H1 (cell line): ENCODE measurements at regions not wholly inside any gene's neighbourhood (a gene's known extent, or its start where the extent isn't known, plus 50 kb on each side); places are given as distances from the start of the nearest gene placed in this dataset.

Source experiments
- CTCF ChIA-PET: fragments of 300-600 bp; sonication (Branson Sonifier 250); formaldehyde crosslinking; loops from one replicate; lab custom pipeline; 2021; ENCODE audit not compliant: partially characterized antibody; lab: Charles Lee
- POLR2A ChIA-PET: fragments of 300-600 bp; sonication (Branson Sonifier 250); formaldehyde crosslinking; loops from one replicate; lab custom pipeline; 2021; ENCODE audit warnings: inconsistent platforms; ENCODE audit not compliant: partially characterized antibody; lab: Charles Lee
- DNase-seq, 2 experiments: peaks; one replicate each; pipeline versions ENCODE4 v3.0.0 to v3.0.0-alpha.2; 2010 to 2022; ENCODE audit warnings: low spot score in 2 of 2, low read depth in 1 of 2, mixed read lengths in 1 of 2
- FAIRE-seq: peaks from 2 replicates; lab custom pipeline; 2011; peaks lifted over from hg19 to GRCh38; lab: Jason Lieb, UNC
- H2AFZ ChIP-seq: 2 replicates; pipeline ENCODE4 v1.8.1; 2012; ENCODE audit warnings: low read length, inconsistent platforms
- H2AK5ac ChIP-seq: 2 replicates; pipeline ENCODE4 v1.6.1; 2013; ENCODE audit warnings: low read depth, low read length
- H2BK120ac ChIP-seq: replicated peaks from 2 replicates; pipeline ENCODE3; 2013; ENCODE audit warnings: low read depth, low read length, inconsistent platforms
- H2BK12ac ChIP-seq: 2 replicates; pipeline ENCODE4 v1.6.1; 2013; ENCODE audit warnings: low read depth, low read length
- H2BK15ac ChIP-seq: 2 replicates; pipeline ENCODE4 v1.6.1; 2013; ENCODE audit warnings: low read length
- H2BK20ac ChIP-seq: 2 replicates; pipeline ENCODE4 v1.6.1; 2013; ENCODE audit warnings: low read length
- H2BK5ac ChIP-seq: 2 replicates; pipeline ENCODE4 v1.6.1; 2013; ENCODE audit warnings: low read depth, low read length
- H3K14ac ChIP-seq: 2 replicates; pipeline ENCODE4 v1.6.1; 2013; ENCODE audit warnings: inconsistent platforms; ENCODE audit not compliant: insufficient read length
- H3K18ac ChIP-seq: 2 replicates; pipeline ENCODE4 v1.6.1; 2013; ENCODE audit warnings: low read length; ENCODE audit errors: extremely low read depth
- H3K23ac ChIP-seq: 2 replicates; pipeline ENCODE4 v1.6.1; 2013; ENCODE audit warnings: inconsistent platforms; ENCODE audit not compliant: insufficient read length
- H3K23me2 ChIP-seq: 2 replicates; pipeline ENCODE4 v1.6.1; 2013; ENCODE audit warnings: low read depth, low read length
- H3K27ac ChIP-seq: 2 replicates; pipeline ENCODE4 v1.6.1; 2011; ENCODE audit warnings: low read depth, low read length, inconsistent platforms
- H3K27me3 ChIP-seq, 4 experiments: replicated peaks in 1 of 4; 1 replicate in 1 of 4; 2 replicates in 3 of 4; pipeline versions ENCODE4 v1.6.1 to v1.8.1; 2011 to 2013; ENCODE audit warnings: low read length in 3 of 4, mild to moderate bottlenecking in 3 of 4, inconsistent platforms in 2 of 4, mixed read lengths in 2 of 4, moderate library complexity in 1 of 4; ENCODE audit not compliant: control insufficient read depth in 3 of 4, insufficient read depth in 3 of 4; ENCODE audit errors: extremely low read depth in 1 of 4
- H3K36me3 ChIP-seq, 4 experiments: 2 replicates each; pipeline versions ENCODE4 v1.6.1 to v1.8.1; 2011 to 2013; ENCODE audit warnings: mild to moderate bottlenecking in 4 of 4, low read length in 3 of 4, moderate library complexity in 2 of 4, control low read depth in 1 of 4, inconsistent platforms in 1 of 4; ENCODE audit not compliant: insufficient read depth in 4 of 4, control insufficient read depth in 2 of 4
- H3K4ac ChIP-seq: replicated peaks from 2 replicates; pipeline ENCODE3; 2013; ENCODE audit warnings: low read length, low read depth, mixed read lengths, inconsistent platforms; ENCODE audit not compliant: insufficient read length
- H3K4me1 ChIP-seq, 4 experiments: replicated peaks in 1 of 4; 1 replicate in 1 of 4; 2 replicates in 3 of 4; pipeline versions ENCODE4 v1.6.1 to v1.8.1; 2011 to 2013; ENCODE audit warnings: low read length in 3 of 4, inconsistent platforms in 2 of 4, mixed read lengths in 1 of 4; ENCODE audit not compliant: insufficient read depth in 4 of 4, control insufficient read depth in 3 of 4
- H3K4me2 ChIP-seq, 2 experiments: 2 replicates each; pipeline versions ENCODE4 v1.6.1 to v1.8.1; 2011 to 2013; ENCODE audit warnings: low read depth in 2 of 2, low read length in 2 of 2, control low read depth in 1 of 2, inconsistent platforms in 1 of 2, mild to moderate bottlenecking in 1 of 2; ENCODE audit not compliant: insufficient read depth in 1 of 2
- H3K4me3 ChIP-seq, 4 experiments: fragments of 200-600, 300-600 bp in 1 of 4; sonication (generic), shearing (Covaris generic), sonication (Bioruptor Twin) in 1 of 4; 2 replicates each; pipeline versions ENCODE4 v1.5.1 to v1.8.1; 2011 to 2016; ENCODE audit warnings: low read length in 4 of 4, low read depth in 3 of 4, control low read depth in 2 of 4, inconsistent platforms in 2 of 4, mild to moderate bottlenecking in 2 of 4, mixed read lengths in 1 of 4, moderate library complexity in 1 of 4; ENCODE audit not compliant: insufficient read depth in 2 of 4; ENCODE audit errors: extremely low read depth in 1 of 4
- H3K56ac ChIP-seq: replicated peaks from 2 replicates; pipeline ENCODE3; 2013; ENCODE audit warnings: low read depth, mild to moderate bottlenecking, mixed read lengths, low read length, inconsistent platforms; ENCODE audit not compliant: insufficient read length
- H3K79me1 ChIP-seq: 2 replicates; pipeline ENCODE4 v1.6.1; 2013; ENCODE audit warnings: low read depth, low read length, control low read depth
- H3K79me2 ChIP-seq, 2 experiments: 2 replicates each; pipeline versions ENCODE4 v1.6.1 to v1.8.1; 2012 to 2013; ENCODE audit warnings: low read length in 2 of 2, mild to moderate bottlenecking in 2 of 2, inconsistent platforms in 1 of 2; ENCODE audit not compliant: insufficient read depth in 2 of 2, control insufficient read depth in 1 of 2
- H3K9ac ChIP-seq, 4 experiments: replicated peaks in 1 of 4; 1 replicate in 1 of 4; 2 replicates in 3 of 4; pipeline versions ENCODE4 v1.6.1 to v1.8.1; 2011 to 2013; ENCODE audit warnings: low read depth in 3 of 4, low read length in 3 of 4, control low read depth in 2 of 4, mild to moderate bottlenecking in 2 of 4, moderate library complexity in 2 of 4, inconsistent platforms in 1 of 4; ENCODE audit errors: extremely low read depth in 1 of 4
- H3K9me3 ChIP-seq, 2 experiments: 2 replicates each; pipeline versions ENCODE4 v1.6.1 to v1.8.1; 2012 to 2013; ENCODE audit warnings: mild to moderate bottlenecking in 2 of 2, moderate library complexity in 2 of 2, control low read depth in 1 of 2, inconsistent platforms in 1 of 2, low read depth in 1 of 2, low read length in 1 of 2, mixed read lengths in 1 of 2; ENCODE audit not compliant: insufficient read depth in 2 of 2
- H4K20me1 ChIP-seq, 2 experiments: replicated peaks in 1 of 2; 2 replicates each; pipeline versions ENCODE3 to v1.8.1; 2011 to 2013; ENCODE audit warnings: inconsistent platforms in 2 of 2, low read length in 2 of 2, mild to moderate bottlenecking in 1 of 2; ENCODE audit not compliant: insufficient read depth in 2 of 2, control insufficient read depth in 1 of 2
- H4K5ac ChIP-seq: 2 replicates; pipeline ENCODE4 v1.6.1; 2013; ENCODE audit warnings: low read length, low read depth, mixed read lengths, inconsistent platforms; ENCODE audit not compliant: insufficient read length
- H4K8ac ChIP-seq: 2 replicates; pipeline ENCODE4 v1.8.0; 2013; ENCODE audit warnings: mild to moderate bottlenecking, moderate library complexity, low read length, inconsistent platforms; ENCODE audit not compliant: insufficient read depth; ENCODE audit errors: extremely low read depth
- H4K91ac ChIP-seq: replicated peaks from 2 replicates; pipeline ENCODE3; 2013; ENCODE audit warnings: low read length, mixed read lengths, inconsistent platforms; ENCODE audit not compliant: insufficient read length
- HDAC2 ChIP-seq, 2 experiments: fragments of 300-600 bp in 1 of 2; sonication (generic) in 1 of 2; IDR thresholded peaks; 2 replicates each; pipeline ENCODE4 v1.6.1; 2011 to 2012; ENCODE audit warnings: low read depth in 2 of 2, low read length in 2 of 2, mild to moderate bottlenecking in 2 of 2, moderate library complexity in 2 of 2, borderline replicate concordance in 1 of 2, inconsistent platforms in 1 of 2
- WGBS, 2 experiments: shearing (Covaris generic) in 1 of 2; methylation state at CpG; one replicate each; pipeline versions ENCODE4 v1.1.6 to v1.1.7; 2013 to 2015; ENCODE audit warnings: low lambda C conversion rate in 2 of 2, mixed read lengths in 2 of 2, inconsistent platforms in 1 of 2, low coverage in 1 of 2, missing lambda C conversion rate in 1 of 2; ENCODE audit not compliant: insufficient replicate concordance in 2 of 2, insufficient coverage in 1 of 2, insufficient read length in 1 of 2; ENCODE audit errors: extremely low coverage in 1 of 2, missing lambda C conversion rate in 1 of 2; 5-methylcytosine and 5-hydroxymethylcytosine counted together

DNA sequence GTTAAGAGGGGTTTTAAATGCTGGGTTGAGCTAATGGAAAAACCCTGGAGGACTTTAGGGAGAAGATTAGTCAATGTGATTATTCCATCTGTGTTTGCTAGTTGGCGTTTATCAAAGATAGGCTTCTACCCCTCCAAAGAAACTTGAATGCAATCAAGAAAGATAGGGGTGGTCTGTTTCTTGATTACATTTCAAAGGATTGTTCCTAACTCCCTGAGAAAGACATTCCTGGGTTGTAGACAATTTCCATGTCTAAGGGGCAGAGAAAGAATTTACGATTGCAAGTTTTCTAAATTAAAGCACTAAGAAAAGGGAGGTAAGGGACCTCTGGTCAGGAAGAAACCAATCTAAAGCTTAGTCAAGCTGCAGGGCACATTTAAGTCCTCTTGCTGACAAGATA, 2268.7 kb downstream of the LRRC4C start:
- H2BK5ac ChIP-seq = no peak overlapping the region
- H4K20me1 ChIP-seq = no peaks in the 10 kb centered on the region
- H3K27ac ChIP-seq = no peak overlapping the region
- H3K18ac ChIP-seq = no peak overlapping the region
- H4K91ac ChIP-seq = no peak overlapping the region
- H3K79me2 ChIP-seq = no peaks in the 10 kb centered on the region
- H3K14ac ChIP-seq = no peak overlapping the region
- no peak overlapping the region for H2AK5ac ChIP-seq
- no peaks in the 10 kb centered on the region for H3K36me3 ChIP-seq
- CTCF ChIA-PET = no interaction called here
- no peak overlapping the region for H2BK15ac ChIP-seq
- peak; percentile 50 for FAIRE-seq
- H3K4ac ChIP-seq = no peak overlapping the region
- no peaks in the 10 kb centered on the region for H3K23me2 ChIP-seq
- H2BK12ac ChIP-seq = no peak overlapping the region
- H3K9ac ChIP-seq = no peak overlapping the region
- H4K5ac ChIP-seq = no peak overlapping the region
- no peak overlapping the region for H3K56ac ChIP-seq
- H3K4me1 ChIP-seq = no peaks in the 10 kb centered on the region
- no peak overlapping the region for H3K4me3 ChIP-seq
- no peak overlapping the region for H3K4me2 ChIP-seq
- H2AFZ ChIP-seq = no peak overlapping the region
- WGBS, 2 experiments = 64% methylated on average over 2 of the region's 2 CpGs; no CpG with 5 or more reads in 1 of the 2 experiments
- POLR2A ChIA-PET = no interaction called here
- no peak overlapping the region for H2BK120ac ChIP-seq
- DNase-seq = no peak
- no peaks in the 10 kb centered on the region; a peak in 1 of 4 replicates for H3K9me3 ChIP-seq
- no peak overlapping the region for H2BK20ac ChIP-seq
- no peaks in the 10 kb centered on the region for H3K27me3 ChIP-seq
- H4K8ac ChIP-seq = no peak overlapping the region
- H3K23ac ChIP-seq = no peak overlapping the region
- no peaks in the 10 kb centered on the region for H3K79me1 ChIP-seq
- no peak for TF ChIP-seq HDAC2 (IDR thresholded peaks at IDR 0.05; ENCODE audit: borderline replicate concordance in 1 of 2, low read depth in 2 of 2, low read length in 2 of 2)
